Panc1 (cell line): ENCODE measurements at regions not wholly inside any gene's neighbourhood (a gene's known extent, or its start where the extent isn't known, plus 50 kb on each side); places are given as distances from the start of the nearest gene placed in this dataset.

Experiments used
- ATAC-seq: fragments of 200-7000 bp; cut with Tn5 transposase; 2 replicates; pipeline ENCODE4 v1.9.1; 2020; ENCODE audit warnings: mild to moderate bottlenecking, moderate library complexity
- BruUV-seq: library from RNA; stranded (reverse); fragments of 400-500 nt; replicated peaks from 2 replicates; lab custom pipeline; 2021; lab: Mats Ljungman, UMichigan
- CTCF ChIA-PET: fragments of 300-600 bp; sonication (Branson Sonifier 250); formaldehyde crosslinking; loops from one replicate; lab custom pipeline; 2022; ENCODE audit warnings: antibody characterized with exemption; lab: Charles Lee
- POLR2A ChIA-PET: fragments of 300-600 bp; sonication (Branson Sonifier 250); formaldehyde crosslinking; loops from one replicate; lab custom pipeline; 2022; ENCODE audit warnings: antibody characterized with exemption; lab: Charles Lee
- DNase-seq: peaks from one replicate; pipeline ENCODE4 v3.0.0-alpha.2; 2010; ENCODE audit warnings: low read depth, low spot score
- H3K27ac ChIP-seq: 2 replicates; pipeline ENCODE4 v1.5.1; 2011; ENCODE audit warnings: mild to moderate bottlenecking, low read length, inconsistent platforms
- H3K27me3 ChIP-seq: fragments of 200-500 bp; sonication (Bioruptor generic); 2 replicates; pipeline ENCODE4 v1.6.0; 2014; ENCODE audit warnings: low read length, inconsistent platforms; ENCODE audit not compliant: control insufficient read depth, insufficient read depth
- H3K36me3 ChIP-seq: fragments of 200-500 bp; sonication (Bioruptor generic); 2 replicates; pipeline ENCODE4 v1.5.1; 2014; ENCODE audit warnings: inconsistent platforms, mild to moderate bottlenecking, low read length, moderate library complexity; ENCODE audit not compliant: control insufficient read depth, insufficient read depth
- H3K4me1 ChIP-seq: 2 replicates; pipeline ENCODE4 v1.5.1; 2011; ENCODE audit warnings: inconsistent platforms, mild to moderate bottlenecking, low read length, moderate library complexity; ENCODE audit not compliant: control insufficient read depth, insufficient read depth
- H3K4me3 ChIP-seq, 2 experiments: 2 replicates each; pipeline ENCODE4 v1.5.1; 2011 to 2012; ENCODE audit warnings: low read depth in 2 of 2, low read length in 2 of 2, mild to moderate bottlenecking in 2 of 2, inconsistent platforms in 1 of 2, moderate library complexity in 1 of 2
- H3K9me3 ChIP-seq: fragments of 200-500 bp; sonication (Bioruptor generic); 2 replicates; pipeline ENCODE4 v1.5.1; 2014; ENCODE audit warnings: low read depth, mild to moderate bottlenecking, inconsistent platforms, low read length, moderate library complexity; ENCODE audit not compliant: control insufficient read depth, insufficient read depth
- CTCF ChIP-seq: fragments of 450-650 bp; IDR thresholded peaks from 2 replicates; pipeline ENCODE4 v1.5.1; 2017; ENCODE audit warnings: mild to moderate bottlenecking
- POLR2AphosphoS5 ChIP-seq: IDR thresholded peaks from 2 replicates; pipeline ENCODE4 v1.6.1; 2012; ENCODE audit warnings: mild to moderate bottlenecking, low read depth, low read length, moderate library complexity
- REST ChIP-seq, 2 experiments: IDR thresholded peaks; 2 replicates each; pipeline ENCODE4 v1.6.1; 2011 to 2012; ENCODE audit warnings: low read depth in 2 of 2, control low read depth in 1 of 2, low read length in 1 of 2, mild to moderate bottlenecking in 1 of 2, moderate library complexity in 1 of 2; ENCODE audit not compliant: insufficient read depth in 1 of 2
- SIN3A ChIP-seq: IDR thresholded peaks from 2 replicates; pipeline ENCODE4 v1.6.1; 2012; ENCODE audit warnings: low read depth, mild to moderate bottlenecking, low read length, moderate library complexity, borderline replicate concordance; ENCODE audit not compliant: insufficient read depth
- TCF7L2 ChIP-seq: IDR thresholded peaks from 2 replicates; pipeline ENCODE4 v1.6.1; 2011; ENCODE audit warnings: mild to moderate bottlenecking, low read depth, low read length, inconsistent platforms
- in situ Hi-C: cut with HindIII; loops from 2 replicates; pipeline ENCODE4 v1.10.0; 2016; ENCODE audit warnings: low sequenced_read_pairs, low pct_unique_long_range_greater_than_20kb
- intact Hi-C: fragments of 100-400 bp; cut with micrococcal nuclease; formaldehyde crosslinking; loops from one replicate; pipeline ENCODE4 v1.10.0; 2022; ENCODE audit not compliant: unreplicated experiment

- DNase-seq = no peak
- TF ChIP-seq TCF7L2 (no peak), SIN3A (no peak), CTCF (no peak), REST (IDR thresholded peaks at IDR 0.05; ENCODE audit: insufficient read depth in 1 of 2, low read depth in 2 of 2, low read length in 1 of 2) (no peak), POLR2AphosphoS5 (no peak)
- ATAC-seq = no peak
- intact Hi-C loops = no loop called here
- no peaks in the 10 kb centered on the region for H3K27me3 ChIP-seq
- no TSS peak for BruUV-seq
- in situ Hi-C loops = no loop called here
- H3K4me1 ChIP-seq = no peaks in the 10 kb centered on the region
- H3K4me3 ChIP-seq = no peak overlapping the region
- no peaks in the 10 kb centered on the region for H3K9me3 ChIP-seq
- ChIA-PET CTCF (no interaction called here), POLR2A (no interaction called here)
- no peaks in the 10 kb centered on the region for H3K36me3 ChIP-seq
- H3K27ac ChIP-seq = no peak overlapping the region
These were observed 110.7 kb upstream of the SPRY2 start for GRCh38 chr13:80451641-80452040.

GRCh38 chr13:80450386-80450785 lies 109.5 kb upstream of the SPRY2 start:
- H3K9me3 ChIP-seq = no peaks in the 10 kb centered on the region
- ATAC-seq = no peak
- ChIA-PET CTCF (no interaction called here), POLR2A (no interaction called here)
- TF ChIP-seq REST (IDR thresholded peaks at IDR 0.05; ENCODE audit: insufficient read depth in 1 of 2, low read depth in 2 of 2, low read length in 1 of 2) (no peak), TCF7L2 (no peak), CTCF (no peak), SIN3A (no peak), POLR2AphosphoS5 (no peak)
- H3K4me3 ChIP-seq = no peak overlapping the region
- intact Hi-C loops = no loop called here
- no TSS peak for BruUV-seq
- no peak for DNase-seq
- no peaks in the 10 kb centered on the region for H3K36me3 ChIP-seq
- in situ Hi-C loops = no loop called here
- no peaks in the 10 kb centered on the region for H3K4me1 ChIP-seq
- no peak overlapping the region for H3K27ac ChIP-seq
- H3K27me3 ChIP-seq = no peaks in the 10 kb centered on the region
